ENCODE measurements at regions not wholly inside any gene's neighbourhood (a gene's known extent, or its start where the extent isn't known, plus 50 kb on each side); places are given as distances from the start of the nearest gene placed in this dataset.

- TF ChIP-seq ZNF664 (tag by site-specific recombination; IDR thresholded peaks at IDR 0.05) = no peak
- TF ChIP-seq, protein P1, sequence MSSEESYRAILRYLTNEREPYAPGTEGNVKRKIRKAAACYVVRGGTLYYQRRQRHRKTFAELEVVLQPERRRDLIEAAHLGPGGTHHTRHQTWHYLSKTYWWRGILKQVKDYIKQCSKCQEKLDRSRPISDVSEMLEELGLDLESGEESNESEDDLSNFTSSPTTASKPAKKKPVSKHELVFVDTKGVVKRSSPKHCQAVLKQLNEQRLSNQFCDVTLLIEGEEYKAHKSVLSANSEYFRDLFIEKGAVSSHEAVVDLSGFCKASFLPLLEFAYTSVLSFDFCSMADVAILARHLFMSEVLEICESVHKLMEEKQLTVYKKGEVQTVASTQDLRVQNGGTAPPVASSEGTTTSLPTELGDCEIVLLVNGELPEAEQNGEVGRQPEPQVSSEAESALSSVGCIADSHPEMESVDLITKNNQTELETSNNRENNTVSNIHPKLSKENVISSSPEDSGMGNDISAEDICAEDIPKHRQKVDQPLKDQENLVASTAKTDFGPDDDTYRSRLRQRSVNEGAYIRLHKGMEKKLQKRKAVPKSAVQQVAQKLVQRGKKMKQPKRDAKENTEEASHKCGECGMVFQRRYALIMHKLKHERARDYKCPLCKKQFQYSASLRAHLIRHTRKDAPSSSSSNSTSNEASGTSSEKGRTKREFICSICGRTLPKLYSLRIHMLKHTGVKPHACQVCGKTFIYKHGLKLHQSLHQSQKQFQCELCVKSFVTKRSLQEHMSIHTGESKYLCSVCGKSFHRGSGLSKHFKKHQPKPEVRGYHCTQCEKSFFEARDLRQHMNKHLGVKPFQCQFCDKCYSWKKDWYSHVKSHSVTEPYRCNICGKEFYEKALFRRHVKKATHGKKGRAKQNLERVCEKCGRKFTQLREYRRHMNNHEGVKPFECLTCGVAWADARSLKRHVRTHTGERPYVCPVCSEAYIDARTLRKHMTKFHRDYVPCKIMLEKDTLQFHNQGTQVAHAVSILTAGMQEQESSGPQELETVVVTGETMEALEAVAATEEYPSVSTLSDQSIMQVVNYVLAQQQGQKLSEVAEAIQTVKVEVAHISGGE (tag by site-specific recombination; conservative IDR thresholded peaks at IDR 0.05; ENCODE audit: low read depth) = no peak
- no peak for TF ChIP-seq ZBTB49 (tag by site-specific recombination; IDR thresholded peaks at IDR 0.05; ENCODE audit: low read depth)
- no peak for TF ChIP-seq ZNF248 (tag by site-specific recombination; IDR thresholded peaks at IDR 0.05)
- TF ChIP-seq MYNN (tag by site-specific recombination; IDR thresholded peaks at IDR 0.05; ENCODE audit: borderline replicate concordance) = no peak
- TF ChIP-seq KLF7 (tag by site-specific recombination; IDR thresholded peaks at IDR 0.05; ENCODE audit: borderline replicate concordance) = no peak
- TF ChIP-seq, protein P2, sequence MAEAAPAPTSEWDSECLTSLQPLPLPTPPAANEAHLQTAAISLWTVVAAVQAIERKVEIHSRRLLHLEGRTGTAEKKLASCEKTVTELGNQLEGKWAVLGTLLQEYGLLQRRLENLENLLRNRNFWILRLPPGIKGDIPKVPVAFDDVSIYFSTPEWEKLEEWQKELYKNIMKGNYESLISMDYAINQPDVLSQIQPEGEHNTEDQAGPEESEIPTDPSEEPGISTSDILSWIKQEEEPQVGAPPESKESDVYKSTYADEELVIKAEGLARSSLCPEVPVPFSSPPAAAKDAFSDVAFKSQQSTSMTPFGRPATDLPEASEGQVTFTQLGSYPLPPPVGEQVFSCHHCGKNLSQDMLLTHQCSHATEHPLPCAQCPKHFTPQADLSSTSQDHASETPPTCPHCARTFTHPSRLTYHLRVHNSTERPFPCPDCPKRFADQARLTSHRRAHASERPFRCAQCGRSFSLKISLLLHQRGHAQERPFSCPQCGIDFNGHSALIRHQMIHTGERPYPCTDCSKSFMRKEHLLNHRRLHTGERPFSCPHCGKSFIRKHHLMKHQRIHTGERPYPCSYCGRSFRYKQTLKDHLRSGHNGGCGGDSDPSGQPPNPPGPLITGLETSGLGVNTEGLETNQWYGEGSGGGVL (tag by site-specific recombination; IDR thresholded peaks at IDR 0.05) = no peak
- TF ChIP-seq, protein P3, sequence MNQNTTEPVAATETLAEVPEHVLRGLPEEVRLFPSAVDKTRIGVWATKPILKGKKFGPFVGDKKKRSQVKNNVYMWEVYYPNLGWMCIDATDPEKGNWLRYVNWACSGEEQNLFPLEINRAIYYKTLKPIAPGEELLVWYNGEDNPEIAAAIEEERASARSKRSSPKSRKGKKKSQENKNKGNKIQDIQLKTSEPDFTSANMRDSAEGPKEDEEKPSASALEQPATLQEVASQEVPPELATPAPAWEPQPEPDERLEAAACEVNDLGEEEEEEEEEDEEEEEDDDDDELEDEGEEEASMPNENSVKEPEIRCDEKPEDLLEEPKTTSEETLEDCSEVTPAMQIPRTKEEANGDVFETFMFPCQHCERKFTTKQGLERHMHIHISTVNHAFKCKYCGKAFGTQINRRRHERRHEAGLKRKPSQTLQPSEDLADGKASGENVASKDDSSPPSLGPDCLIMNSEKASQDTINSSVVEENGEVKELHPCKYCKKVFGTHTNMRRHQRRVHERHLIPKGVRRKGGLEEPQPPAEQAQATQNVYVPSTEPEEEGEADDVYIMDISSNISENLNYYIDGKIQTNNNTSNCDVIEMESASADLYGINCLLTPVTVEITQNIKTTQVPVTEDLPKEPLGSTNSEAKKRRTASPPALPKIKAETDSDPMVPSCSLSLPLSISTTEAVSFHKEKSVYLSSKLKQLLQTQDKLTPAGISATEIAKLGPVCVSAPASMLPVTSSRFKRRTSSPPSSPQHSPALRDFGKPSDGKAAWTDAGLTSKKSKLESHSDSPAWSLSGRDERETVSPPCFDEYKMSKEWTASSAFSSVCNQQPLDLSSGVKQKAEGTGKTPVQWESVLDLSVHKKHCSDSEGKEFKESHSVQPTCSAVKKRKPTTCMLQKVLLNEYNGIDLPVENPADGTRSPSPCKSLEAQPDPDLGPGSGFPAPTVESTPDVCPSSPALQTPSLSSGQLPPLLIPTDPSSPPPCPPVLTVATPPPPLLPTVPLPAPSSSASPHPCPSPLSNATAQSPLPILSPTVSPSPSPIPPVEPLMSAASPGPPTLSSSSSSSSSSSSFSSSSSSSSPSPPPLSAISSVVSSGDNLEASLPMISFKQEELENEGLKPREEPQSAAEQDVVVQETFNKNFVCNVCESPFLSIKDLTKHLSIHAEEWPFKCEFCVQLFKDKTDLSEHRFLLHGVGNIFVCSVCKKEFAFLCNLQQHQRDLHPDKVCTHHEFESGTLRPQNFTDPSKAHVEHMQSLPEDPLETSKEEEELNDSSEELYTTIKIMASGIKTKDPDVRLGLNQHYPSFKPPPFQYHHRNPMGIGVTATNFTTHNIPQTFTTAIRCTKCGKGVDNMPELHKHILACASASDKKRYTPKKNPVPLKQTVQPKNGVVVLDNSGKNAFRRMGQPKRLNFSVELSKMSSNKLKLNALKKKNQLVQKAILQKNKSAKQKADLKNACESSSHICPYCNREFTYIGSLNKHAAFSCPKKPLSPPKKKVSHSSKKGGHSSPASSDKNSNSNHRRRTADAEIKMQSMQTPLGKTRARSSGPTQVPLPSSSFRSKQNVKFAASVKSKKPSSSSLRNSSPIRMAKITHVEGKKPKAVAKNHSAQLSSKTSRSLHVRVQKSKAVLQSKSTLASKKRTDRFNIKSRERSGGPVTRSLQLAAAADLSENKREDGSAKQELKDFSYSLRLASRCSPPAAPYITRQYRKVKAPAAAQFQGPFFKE (tag by site-specific recombination; IDR thresholded peaks at IDR 0.05; ENCODE audit: borderline replicate concordance) = no peak
- TF ChIP-seq, protein P4, sequence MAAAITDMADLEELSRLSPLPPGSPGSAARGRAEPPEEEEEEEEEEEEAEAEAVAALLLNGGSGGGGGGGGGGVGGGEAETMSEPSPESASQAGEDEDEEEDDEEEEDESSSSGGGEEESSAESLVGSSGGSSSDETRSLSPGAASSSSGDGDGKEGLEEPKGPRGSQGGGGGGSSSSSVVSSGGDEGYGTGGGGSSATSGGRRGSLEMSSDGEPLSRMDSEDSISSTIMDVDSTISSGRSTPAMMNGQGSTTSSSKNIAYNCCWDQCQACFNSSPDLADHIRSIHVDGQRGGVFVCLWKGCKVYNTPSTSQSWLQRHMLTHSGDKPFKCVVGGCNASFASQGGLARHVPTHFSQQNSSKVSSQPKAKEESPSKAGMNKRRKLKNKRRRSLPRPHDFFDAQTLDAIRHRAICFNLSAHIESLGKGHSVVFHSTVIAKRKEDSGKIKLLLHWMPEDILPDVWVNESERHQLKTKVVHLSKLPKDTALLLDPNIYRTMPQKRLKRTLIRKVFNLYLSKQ (tag by site-specific recombination; IDR thresholded peaks at IDR 0.05; ENCODE audit: borderline replicate concordance) = no peak
- TF ChIP-seq ZNF571 (tag by site-specific recombination; IDR thresholded peaks at IDR 0.05) = no peak
- no peak for TF ChIP-seq ZNF394 (tag by site-specific recombination; IDR thresholded peaks at IDR 0.05; ENCODE audit: borderline replicate concordance)
- TF ChIP-seq ZNF624 (tag by site-specific recombination; IDR thresholded peaks at IDR 0.05) = no peak
- no peak for TF ChIP-seq ZNF146 (tag by site-specific recombination; IDR thresholded peaks at IDR 0.05)
- TF ChIP-seq, protein P5, sequence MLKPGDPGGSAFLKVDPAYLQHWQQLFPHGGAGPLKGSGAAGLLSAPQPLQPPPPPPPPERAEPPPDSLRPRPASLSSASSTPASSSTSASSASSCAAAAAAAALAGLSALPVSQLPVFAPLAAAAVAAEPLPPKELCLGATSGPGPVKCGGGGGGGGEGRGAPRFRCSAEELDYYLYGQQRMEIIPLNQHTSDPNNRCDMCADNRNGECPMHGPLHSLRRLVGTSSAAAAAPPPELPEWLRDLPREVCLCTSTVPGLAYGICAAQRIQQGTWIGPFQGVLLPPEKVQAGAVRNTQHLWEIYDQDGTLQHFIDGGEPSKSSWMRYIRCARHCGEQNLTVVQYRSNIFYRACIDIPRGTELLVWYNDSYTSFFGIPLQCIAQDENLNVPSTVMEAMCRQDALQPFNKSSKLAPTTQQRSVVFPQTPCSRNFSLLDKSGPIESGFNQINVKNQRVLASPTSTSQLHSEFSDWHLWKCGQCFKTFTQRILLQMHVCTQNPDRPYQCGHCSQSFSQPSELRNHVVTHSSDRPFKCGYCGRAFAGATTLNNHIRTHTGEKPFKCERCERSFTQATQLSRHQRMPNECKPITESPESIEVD (tag by site-specific recombination; IDR thresholded peaks at IDR 0.05) = no peak
- no peak for TF ChIP-seq TSHZ1 (tag by site-specific recombination; IDR thresholded peaks at IDR 0.05; ENCODE audit: borderline replicate concordance)
- Histone ChIP-seq H3K4me3 (ENCODE audit: low read depth, low read length) (no peak overlapping the region), H3K9me3 (ENCODE audit: control insufficient read depth, insufficient read depth, low read depth, low read length) (no peaks in the 10 kb centered on the region), H3K4me1 (ENCODE audit: control insufficient read depth, insufficient read depth, low read length) (no peaks in the 10 kb centered on the region), H3K27ac (ENCODE audit: extremely low read depth, low read depth, low read length) (no peak overlapping the region), H3K36me3 (ENCODE audit: control insufficient read depth in 2 of 2, insufficient read depth in 1 of 2, low read length in 2 of 2) (no peaks in the 10 kb centered on the region)
- ChIA-PET CTCF (no interaction called here), POLR2A (no interaction called here)
Measured at GRCh38 chr6:19964115-19964514, 126.9 kb downstream of the ID4 start.
